DMS153 treated with DMSO at 0.1 percent for 48 hours (cell line): ENCODE measurements at regions not wholly inside any gene's neighbourhood (a gene's known extent, or its start where the extent isn't known, plus 50 kb on each side); places are given as distances from the start of the nearest gene placed in this dataset.
A peak's percentile ranks its signal among the peaks of the same experiment; 100 is the strongest.

Experiments
- DNase-seq: peaks from one replicate; lab custom pipeline; 2025; ENCODE audit not compliant: unreplicated experiment; lab: John Stamatoyannopoulos, UW

GRCh38 chr11:70854901-70855556, 397.3 kb downstream of the SHANK2 start:
- peak; percentile 35 for DNase-seq

GRCh38 chr11:70857894-70858293, 394.5 kb downstream of the SHANK2 start:
- no peak for DNase-seq

GRCh38 chr11:70859180-70859579, 393.2 kb downstream of the SHANK2 start:
- DNase-seq: no peak

GRCh38 chr11:70860888-70861287, 391.5 kb downstream of the SHANK2 start:
- no peak for DNase-seq

GRCh38 chr11:70861559-70861958, 390.8 kb downstream of the SHANK2 start:
- no peak for DNase-seq

GRCh38 chr11:70862093-70862492, 390.3 kb downstream of the SHANK2 start:
- DNase-seq: peak; percentile 18

GRCh38 chr11:70863186-70863585, 389.2 kb downstream of the SHANK2 start:
- DNase-seq: no peak

GRCh38 chr11:70863993-70864392, 388.4 kb downstream of the SHANK2 start:
- DNase-seq: no peak

GRCh38 chr11:70865356-70865755, 387.0 kb downstream of the SHANK2 start:
- DNase-seq: no peak

GRCh38 chr11:70866834-70867233, 385.5 kb downstream of the SHANK2 start:
- no peak for DNase-seq

GRCh38 chr11:70867281-70868047, 384.9 kb downstream of the SHANK2 start:
- no peak for DNase-seq

- DNase-seq: no peak
Observed at GRCh38 chr11:70868341-70868885, 384.0 kb downstream of the SHANK2 start.

- DNase-seq: no peak
Observed at GRCh38 chr11:70869054-70869453, 383.3 kb downstream of the SHANK2 start.

- DNase-seq: no peak
Observed at GRCh38 chr11:70871881-70872280, 380.5 kb downstream of the SHANK2 start.

GRCh38 chr11:70872299-70872698, 380.1 kb downstream of the SHANK2 start:
- no peak for DNase-seq

GRCh38 chr11:70872955-70873735, 379.2 kb downstream of the SHANK2 start:
- DNase-seq: peak; percentile 6

- DNase-seq: no peak
Observed at GRCh38 chr11:70873736-70874412, 378.5 kb downstream of the SHANK2 start.

GRCh38 chr11:70876685-70877084, 375.7 kb downstream of the SHANK2 start:
- no peak for DNase-seq

- DNase-seq: no peak
Observed at GRCh38 chr11:70877151-70877550, 375.2 kb downstream of the SHANK2 start.

GRCh38 chr11:70878366-70878765, 374.0 kb downstream of the SHANK2 start:
- no peak for DNase-seq
